ENCODE measurements at regions not wholly inside any gene's neighbourhood (a gene's known extent, or its start where the extent isn't known, plus 50 kb on each side); places are given as distances from the start of the nearest gene placed in this dataset.

DNA sequence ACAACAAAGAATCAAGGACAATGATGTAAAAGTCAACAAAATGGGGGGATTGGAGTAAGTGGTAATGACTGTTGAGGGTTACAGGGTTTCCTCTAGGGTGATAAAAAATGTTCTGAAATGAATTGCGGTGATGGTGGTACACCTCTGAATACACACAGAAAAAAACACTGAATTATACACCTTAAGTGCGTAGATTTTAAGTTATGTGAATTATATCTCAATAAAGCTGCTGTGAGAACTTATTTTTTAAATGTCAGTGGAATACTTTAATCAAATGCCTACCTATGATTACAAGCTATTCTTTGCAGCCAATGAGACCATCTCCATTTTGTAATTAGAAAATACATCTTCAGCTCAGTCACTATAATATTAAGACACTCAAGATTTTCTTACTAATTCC lies 53.5 kb downstream of the ZNF608 start:
- no peak for DNase-seq

DNA sequence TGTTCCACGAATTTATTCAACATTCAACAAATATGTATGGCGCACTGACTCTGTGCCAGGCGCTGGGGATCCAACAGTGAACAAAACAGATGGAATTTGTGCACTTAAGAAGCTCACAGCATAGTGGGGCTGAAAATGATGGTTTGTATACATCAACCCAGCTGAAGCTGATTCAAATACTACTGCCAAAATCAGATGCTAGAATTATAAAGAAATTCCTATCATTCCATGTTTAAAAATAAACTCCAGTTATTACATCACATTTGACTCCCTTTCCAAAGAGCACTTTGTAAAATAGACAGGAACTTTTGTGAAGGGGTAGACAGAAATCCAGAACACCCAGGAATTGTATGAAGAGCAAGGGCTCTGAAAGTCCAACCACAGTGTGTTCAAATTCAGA lies 54.1 kb downstream of the ZNF608 start:
- no peak for DNase-seq

DNA sequence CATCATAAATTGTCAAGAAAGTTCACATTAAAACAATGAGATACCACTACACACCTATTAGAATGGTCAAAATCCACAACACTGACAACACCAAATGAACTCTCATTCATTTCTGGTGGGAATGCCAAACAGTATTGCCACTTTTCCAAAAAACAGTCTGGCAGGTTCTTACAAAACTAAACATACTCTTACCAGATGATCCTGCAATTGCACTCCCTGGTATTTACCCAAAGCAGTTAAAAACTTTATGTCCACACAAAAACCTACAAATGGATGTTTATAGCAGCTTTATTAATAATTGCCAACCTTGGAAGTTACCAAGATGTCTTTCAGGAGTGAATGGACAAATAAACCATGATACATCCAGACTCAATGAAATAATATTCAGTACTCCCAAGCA lies 56.8 kb downstream of the ZNF608 start:
- no peak for DNase-seq

DNA sequence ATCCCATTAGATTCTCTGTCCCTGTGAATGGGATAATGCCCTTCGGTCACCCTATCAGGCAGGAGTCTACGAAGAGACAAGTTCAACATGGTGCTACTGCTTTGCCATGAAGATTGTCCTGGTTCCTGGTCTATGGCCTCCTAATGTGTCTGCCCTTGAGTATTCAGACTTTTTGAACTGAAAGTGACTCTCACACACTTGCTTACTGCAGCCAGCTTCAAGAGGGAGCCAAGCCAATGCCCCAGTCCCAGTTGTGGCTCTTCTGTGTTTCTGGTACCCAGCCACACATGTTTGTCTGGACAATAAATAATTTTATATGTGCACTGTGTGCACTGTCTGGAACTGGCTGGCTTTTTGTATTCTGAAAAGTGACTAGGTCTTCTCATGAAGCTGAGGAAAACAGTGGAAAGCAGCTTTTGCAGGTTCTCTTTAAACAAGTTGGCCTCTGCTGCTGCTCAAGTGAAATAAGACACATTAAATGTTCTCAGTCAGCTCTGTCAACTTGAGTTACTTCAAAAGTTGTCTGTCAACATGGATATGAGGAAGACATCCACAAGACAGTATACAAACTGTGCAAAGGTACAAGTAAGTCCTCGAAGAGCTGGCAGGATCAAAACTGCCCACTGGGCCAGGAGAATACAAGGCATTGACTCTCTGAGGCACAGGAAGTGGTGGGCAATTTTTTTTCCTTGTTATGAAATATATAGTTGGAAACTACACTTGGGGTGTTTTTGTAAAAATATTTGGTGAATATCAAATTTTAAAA lies 60.0 kb downstream of the ZNF608 start:
- no peak for DNase-seq

DNA sequence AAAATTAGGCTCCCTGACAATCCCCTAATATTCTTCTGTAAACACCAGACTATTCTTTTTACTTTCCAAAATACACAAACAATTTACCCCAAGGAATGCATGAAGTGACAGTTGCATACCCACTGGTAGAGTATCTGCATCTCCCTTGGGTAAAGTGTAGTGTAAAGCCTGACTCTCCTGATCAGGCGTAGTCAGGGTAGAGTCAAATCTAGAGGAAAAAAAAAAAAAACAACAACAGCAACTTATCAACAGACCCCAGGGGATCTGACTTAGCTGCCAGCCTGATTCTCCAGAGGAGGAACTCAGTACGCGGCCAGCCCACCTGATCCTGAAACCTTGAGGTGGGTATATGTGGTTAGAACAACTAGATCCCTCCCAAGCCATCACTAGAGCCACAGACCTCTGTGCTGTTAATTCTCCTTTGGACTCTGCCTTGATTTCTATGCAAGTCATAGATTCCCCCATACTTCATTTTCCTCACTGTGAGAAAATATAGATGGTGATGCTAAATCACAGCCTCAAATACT lies 61.0 kb downstream of the ZNF608 start:
- no peak for DNase-seq

DNA sequence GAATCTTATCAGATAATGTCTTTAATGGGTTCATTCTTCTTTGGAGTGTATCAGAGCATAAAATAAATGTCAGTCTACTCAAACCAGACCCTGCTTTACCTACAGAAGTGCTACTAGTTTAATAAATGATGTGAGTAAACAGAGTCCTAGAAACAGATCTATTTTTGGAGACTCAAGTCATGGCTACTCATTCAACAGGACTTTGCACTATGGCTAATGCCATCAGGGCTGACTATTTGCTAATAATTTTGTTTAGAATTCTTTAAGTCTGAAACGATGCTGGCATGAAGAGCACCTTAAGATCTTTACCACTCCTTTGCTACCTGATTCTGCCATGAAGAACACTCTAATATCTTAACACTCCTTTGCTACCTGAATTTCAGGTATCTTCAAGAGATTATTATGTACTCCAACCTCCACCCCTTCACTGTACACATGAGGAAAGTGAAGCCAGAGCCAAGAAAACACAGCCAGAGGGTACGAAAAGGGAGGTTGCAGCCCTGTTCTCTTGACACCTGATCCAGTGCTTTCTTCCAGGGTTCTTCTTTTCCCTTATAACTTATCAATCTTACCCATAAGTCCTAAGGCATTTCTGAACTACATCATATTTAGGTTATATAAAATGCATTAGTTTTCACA lies 62.4 kb downstream of the ZNF608 start:
- DNase-seq = no peak

DNA sequence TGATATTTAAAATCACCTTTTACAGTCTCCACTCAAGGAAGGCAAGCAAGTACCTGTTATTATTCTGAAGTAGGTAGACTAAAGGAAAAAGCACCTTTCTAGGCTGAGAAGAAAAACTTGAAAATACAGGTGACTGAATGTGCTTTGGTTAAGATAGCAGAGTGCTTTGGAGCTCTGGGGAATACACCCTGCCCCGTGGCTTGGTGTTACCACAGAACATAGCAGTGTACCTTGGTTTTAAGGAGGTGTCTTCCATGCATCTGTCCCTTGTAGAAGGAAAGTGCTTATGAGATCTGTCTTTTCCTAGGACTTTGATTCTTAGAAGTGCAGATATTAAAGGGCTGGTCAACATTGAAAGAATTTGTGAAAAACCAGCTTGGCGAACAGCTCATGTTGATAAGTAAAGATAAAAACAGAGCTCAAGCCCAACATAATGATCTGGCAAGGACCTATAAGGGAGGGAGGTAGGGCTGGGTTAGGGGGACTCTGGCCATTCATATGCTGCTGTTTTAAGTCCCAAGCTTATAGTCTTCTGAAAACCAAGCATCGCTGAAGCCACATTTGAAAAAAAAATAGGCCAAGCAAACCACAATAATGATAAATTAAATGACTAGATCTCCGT lies 66.8 kb downstream of the ZNF608 start:
- no peak for DNase-seq

DNA sequence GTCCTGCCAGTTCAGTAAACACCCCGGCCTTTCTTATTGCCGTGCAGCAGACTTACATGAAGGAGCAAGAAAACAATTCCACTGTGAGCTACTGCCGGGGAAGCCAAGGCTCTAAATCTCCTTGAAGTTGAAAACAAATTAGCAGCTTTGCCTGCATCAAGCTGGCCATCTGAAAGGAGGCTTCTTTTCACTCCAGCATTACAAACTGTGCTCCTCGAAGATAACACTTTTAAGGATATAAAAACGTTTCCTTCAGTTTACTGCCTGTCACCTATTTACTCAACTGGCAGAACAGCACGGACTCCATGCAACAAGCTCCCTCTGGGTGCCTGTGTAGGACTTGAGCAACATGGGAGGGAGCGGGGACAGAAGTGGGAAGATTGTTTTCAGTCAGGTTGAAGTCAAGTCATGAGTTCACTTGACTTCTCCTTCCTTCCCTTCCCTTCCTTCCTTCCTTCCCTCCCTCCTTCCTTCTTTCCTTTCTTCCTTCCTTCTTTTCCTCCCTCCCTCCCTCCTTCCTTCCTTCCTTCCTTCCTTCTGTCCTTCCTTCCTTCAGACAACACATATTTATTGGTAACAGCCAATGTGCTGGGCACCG lies 67.4 kb downstream of the ZNF608 start:
- DNase-seq = no peak

DNA sequence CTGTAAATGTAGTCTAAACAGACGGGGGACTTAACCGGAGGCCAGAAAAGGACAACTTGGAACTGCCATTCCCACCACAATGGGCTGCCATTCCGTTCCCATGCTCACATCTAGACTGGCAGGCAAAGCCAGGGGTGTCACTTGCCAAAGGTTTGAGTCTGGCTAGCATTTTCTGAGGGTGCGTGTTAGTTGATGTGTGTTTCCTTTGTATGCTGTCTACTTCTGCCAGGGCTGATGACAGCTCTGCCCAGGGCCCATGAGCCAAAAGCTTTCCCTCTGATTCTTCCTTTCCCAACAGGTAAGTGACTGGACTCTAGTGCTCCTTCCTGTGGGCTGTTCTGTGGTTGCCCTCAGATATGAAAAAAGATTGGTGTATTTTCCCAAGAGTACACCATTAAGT lies 68.0 kb downstream of the ZNF608 start:
- DNase-seq = no peak

DNA sequence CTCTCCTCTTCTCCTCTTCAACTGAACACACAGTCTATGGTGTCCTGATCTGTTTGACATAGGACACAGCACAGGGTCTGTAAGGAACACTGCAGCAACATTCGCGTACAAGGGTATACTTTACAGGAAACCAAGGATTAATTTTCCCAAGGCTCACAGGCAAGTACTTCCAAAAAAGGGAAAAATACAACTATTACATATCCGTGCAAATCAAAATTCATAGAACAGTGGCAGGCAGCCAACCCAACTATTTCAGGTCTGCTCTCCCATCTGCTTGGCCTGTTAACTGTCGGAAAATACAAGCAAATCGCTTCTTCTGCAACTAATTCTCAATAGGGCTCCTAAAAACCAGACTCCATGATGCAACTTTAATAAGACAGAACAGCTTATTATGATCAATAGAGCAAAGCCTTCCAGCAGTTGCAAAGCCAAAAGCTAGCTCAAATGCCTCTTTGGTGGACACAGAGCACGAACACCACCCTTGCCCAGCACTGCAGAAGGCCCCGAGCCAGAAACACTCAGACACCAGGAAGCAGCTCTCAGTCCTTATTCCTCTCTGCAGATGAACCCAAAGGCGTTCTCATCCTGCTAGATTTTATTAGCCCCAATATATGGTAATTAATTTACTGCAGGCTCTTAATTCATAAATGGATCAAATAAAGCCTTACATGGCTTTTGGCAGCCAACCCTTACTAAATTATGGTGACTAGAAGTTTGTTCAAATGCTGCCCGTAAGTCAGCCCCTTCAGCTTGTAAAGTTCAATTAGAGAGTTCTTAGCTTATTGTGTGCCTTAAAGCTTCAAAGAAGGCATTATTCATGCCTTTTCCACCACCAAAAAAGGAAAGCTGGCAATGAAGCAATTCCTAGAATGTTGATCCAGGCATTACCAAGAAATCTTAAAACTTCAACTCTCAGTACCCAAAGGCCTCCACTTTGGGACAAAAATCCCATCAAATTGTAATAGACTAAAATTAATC lies 68.8 kb downstream of the ZNF608 start:
- peak; percentile 82 for DNase-seq

DNA sequence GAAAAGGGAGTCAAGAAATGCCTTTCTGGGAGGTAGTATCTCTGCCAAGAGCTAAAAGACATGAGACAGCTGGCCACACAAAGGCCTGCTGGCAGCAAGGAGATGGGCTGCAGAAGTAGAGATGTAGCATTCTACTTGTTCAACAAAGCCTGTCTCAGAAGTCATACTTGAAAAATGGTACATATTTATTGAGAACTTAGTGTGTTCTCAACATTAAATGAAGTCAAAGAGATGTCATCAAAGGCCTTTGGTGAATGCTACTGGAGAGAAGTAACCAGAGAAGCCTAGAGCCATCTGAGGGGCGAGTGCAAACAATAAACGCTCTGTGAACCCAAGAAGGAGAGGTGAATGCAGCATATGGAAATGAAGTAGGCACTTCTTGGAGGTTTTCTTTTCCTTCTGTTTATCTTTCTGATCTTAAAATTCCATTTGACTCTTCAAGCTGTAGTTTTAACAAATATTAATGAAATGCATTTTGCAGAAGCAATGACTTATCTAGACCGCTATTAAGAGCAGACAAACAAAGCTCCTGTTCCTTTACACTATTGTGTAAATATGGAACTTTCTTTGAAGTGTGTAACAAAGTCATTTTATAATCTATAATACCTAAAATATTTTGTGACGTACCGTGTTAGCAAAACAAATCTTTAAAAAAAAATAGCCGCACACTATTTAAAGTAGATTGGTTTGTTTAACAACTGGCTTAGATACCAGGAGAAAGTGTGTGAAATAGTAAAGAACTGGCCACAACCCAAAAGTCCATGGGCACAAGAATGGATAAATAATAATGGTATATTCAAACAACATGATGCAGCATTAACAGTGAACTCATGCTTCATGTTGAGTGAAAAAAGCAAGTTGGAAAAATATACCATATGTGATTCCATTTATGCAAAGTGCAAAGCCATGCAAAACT lies 70.2 kb downstream of the ZNF608 start:
- DNase-seq = no peak

DNA sequence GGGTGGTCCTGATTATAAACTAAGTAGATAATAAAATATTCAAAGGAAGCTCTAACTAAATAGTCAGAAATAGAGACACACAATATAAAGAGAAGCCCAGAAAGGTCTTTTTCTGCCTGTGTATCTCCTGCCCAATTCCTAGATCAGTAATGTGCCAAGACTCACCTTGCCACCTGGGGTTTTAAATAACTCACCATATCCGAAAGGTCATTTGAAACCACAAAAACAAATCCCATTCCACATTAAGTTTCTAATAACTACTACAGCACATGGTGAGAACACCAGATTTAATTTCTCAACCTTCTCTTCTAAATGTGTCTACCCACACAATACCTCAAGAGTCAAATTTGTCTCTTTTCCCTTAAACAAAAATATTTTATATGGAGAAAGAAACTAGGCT lies 75.2 kb downstream of the ZNF608 start:
- DNase-seq = no peak

DNA sequence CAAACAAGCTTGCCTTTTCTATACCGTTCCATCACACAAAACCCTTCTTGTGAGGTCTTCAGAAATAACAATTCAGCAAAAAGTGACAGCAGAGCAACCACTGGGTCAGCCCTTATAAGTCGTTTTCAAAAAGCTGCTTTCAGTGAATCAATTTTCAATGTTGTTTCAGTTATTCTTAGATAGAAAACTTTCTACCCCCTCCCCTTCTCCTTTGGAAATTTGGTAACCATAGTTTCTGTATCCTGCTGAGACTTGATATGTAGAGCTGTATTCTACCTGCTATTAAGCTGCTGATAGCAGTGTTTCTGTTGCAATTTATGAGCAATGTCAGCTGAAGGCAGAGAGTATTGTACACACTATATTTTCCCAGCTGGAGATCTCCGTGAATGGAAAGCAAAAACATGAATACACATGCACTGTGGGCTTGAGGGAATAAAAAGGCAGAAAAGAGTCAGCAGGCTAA lies 75.7 kb downstream of the ZNF608 start:
- no peak for DNase-seq

DNA sequence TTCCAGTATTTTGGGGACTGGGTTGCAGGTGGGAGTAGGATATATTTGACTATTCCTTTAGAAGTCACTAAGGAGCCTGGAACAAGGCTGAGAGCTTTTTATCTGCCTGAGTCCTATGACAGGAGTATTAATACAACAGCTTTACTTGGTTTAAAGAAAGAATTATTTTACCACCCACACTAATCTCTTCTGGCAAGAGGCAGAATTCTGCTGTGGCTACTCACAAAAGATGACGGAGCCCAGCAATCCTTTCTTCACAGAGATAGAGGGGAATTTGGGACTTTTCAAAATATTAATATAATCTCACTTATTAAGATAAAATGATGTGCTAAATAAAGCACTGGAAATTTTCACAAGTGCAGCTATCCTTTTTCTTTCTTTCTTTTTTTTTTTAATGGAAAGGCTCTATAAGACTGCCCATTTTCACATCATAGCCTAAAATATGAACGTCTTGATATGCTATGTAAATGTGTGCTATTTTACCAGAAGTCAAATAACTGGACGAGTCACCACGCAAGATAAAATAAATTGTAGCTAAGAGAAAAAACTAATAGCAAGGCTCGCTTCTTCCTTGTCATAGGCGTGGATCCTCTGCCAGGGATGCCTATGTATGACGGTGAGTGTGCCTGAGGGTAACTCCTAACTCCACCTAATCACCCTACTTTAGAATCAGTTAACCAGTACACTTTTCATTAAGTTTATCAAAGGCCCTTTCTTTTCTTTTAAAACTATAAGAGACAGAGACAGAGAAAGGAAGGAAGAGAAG lies 76.3 kb downstream of the ZNF608 start:
- no peak for DNase-seq

DNA sequence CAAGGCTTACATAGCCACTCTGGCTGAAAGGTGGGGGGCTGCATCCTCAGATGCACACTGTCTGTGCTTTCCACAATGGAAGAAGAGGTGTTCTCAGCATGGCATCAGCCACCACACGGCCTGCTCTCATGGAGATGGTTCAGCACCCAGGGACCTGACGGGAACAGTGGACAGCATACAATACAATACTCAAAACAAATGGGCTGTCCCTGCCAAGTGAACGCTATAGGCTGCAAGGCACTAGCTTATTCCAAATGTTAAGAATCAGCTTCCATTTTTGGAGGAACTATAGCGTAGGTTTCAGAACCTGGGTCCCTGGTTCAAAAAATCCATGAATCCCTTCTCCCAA lies 77.2 kb downstream of the ZNF608 start:
- DNase-seq = no peak

DNA sequence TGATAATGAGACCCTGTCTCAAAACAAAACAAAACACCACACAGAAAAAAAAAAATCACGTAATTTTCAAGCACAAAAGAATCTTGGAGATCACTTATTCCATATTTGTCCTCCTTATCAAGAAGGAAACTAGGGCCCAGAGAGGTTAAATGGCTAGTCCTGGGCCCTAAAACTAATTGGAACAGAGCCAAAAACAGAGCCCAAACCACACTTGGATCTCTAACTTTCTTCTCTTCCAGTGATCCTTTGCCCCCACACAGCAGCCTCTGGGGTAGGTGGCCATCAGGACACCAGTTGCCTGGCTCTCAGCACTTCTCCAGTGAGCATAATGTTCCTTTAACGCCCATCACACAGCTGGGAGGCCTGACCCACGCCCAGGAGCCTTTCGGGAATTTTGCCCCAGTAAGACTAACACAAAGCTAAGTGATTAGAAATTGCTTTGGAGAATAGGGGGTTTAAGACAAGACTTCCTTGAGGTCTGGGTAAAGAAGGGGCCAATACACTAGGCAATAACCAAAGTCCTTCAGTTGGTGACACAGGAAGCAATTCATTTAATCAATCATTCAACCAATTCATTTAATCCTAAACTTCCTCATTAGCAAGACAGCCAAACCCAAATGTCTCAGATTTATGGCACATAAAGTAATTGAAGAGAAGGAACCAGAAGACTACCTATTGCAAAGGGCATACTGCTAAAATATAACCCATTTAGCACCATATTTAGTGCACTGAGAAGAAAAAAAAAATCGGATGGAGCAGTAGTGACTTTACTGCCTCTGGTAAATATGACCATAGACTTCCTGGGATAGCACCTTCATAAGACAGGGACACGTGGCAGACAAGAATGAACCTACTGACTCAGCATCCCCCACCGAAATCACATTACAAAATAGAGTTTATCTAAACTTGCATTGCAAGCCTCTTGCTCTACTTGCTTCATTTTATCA lies 77.8 kb downstream of the ZNF608 start:
- no peak for DNase-seq

DNA sequence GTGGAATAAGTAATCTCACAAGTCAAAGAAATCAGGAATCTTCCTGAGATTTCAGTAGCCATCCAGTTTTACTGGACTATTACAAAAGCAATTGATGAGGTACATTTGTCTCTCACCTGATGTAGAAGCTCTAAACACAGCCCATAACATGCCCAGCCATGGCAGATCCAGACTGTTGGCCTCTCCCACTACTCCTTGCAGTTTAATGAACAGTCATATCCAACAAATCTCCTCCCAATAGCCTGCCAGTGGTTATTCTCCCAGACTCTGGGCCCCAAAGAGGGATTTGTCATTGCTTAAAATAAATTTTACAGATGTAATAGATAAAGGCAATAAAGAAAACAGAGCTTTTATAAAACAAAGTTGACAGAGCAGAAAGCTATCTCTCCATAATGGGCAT lies 80.8 kb downstream of the ZNF608 start:
- no peak for DNase-seq

DNA sequence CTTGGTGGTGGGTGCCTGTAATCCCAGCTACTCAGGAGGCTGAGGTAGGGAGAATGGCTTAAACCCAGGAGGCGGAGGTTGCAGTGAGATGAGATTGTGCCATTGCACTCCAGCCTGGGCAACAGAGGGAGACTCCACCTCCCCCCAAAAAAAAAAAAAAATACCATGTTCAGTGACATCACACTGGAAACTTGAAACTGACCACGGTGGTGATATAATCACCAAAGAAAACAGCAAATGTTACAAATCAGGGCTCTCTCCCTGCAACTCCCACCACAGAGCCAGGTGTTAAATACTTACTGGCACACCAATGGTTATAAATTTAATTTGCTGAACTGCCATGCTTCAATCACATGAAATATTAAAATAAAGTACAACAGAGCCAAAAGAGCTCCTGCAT lies 81.4 kb downstream of the ZNF608 start:
- DNase-seq = no peak

DNA sequence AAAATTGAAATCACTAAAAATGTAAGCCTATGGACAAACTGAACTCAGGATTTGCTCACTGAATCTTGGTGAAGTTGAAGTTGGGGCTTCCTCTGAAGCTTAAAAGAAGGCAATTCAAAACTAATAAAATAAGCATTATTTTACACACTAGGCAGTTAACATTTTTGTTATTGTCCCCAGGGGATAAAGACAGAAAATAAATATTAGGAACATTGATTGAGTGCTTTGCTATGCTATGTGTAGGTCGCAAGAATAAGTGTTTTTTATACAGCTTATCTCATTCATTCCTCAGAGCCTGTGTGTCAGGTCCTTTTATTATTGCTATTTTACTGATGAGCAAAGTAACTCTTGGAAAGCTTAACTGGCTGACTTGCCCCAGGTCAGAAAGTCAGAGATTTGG lies 82.2 kb downstream of the ZNF608 start:
- no peak for DNase-seq

All from right forelimb (tissue), 1 donor.